ENCODE measurements at regions not wholly inside any gene's neighbourhood (a gene's known extent, or its start where the extent isn't known, plus 50 kb on each side); places are given as distances from the start of the nearest gene placed in this dataset.

DNA sequence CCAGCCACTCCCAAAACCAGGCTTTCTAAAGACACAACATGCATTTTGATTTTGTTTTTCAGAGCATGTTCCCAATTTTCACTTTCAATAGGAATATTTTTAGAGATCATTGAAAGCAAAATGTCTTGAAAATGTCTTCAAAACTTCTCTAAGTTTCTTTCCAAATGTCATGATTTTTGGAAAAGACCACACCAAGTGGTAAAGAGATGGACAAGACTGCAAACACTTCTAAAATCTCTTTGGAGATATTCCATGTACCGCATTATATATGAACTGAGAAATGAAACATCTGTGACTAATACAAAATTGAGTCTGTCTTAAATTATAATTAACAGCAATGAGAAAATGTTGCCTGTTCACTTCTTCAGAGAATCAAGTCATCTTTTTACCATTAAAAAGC, 418.0 kb upstream of the PKN2 start:
- TF ChIP-seq, protein P1, sequence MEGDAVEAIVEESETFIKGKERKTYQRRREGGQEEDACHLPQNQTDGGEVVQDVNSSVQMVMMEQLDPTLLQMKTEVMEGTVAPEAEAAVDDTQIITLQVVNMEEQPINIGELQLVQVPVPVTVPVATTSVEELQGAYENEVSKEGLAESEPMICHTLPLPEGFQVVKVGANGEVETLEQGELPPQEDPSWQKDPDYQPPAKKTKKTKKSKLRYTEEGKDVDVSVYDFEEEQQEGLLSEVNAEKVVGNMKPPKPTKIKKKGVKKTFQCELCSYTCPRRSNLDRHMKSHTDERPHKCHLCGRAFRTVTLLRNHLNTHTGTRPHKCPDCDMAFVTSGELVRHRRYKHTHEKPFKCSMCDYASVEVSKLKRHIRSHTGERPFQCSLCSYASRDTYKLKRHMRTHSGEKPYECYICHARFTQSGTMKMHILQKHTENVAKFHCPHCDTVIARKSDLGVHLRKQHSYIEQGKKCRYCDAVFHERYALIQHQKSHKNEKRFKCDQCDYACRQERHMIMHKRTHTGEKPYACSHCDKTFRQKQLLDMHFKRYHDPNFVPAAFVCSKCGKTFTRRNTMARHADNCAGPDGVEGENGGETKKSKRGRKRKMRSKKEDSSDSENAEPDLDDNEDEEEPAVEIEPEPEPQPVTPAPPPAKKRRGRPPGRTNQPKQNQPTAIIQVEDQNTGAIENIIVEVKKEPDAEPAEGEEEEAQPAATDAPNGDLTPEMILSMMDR (IDR thresholded peaks at IDR 0.05) = no peak
- TF ChIP-seq POLR2AphosphoS5 (IDR thresholded peaks at IDR 0.05) (no peak), POLR2A (IDR thresholded peaks at IDR 0.05) (no peak)
